ENCODE measurements at regions not wholly inside any gene's neighbourhood (a gene's known extent, or its start where the extent isn't known, plus 50 kb on each side); places are given as distances from the start of the nearest gene placed in this dataset.

GRCh38 chr6:130672153-130672552 is 155.1 kb upstream of the SMLR1 start:
- H3K4me3 ChIP-seq (replicated peaks in 1 of 3; ENCODE audit: insufficient read depth in 1 of 3, low read depth in 1 of 3, low read length in 3 of 3), result no peak overlapping the region
- DNase-seq (ENCODE audit: low read depth, low spot score), result no peak
- H3K9ac ChIP-seq (replicated peaks; ENCODE audit: extremely low read depth, insufficient read depth, low read length), result no peak overlapping the region
- no peaks in the 10 kb centered on the region for H3K9me3 ChIP-seq (replicated peaks; ENCODE audit: control insufficient read depth, insufficient read depth, low read length)
- H3K27me3 ChIP-seq (ENCODE audit: control insufficient read depth in 2 of 2, insufficient read depth in 2 of 2, low read length in 2 of 2), result no peaks in the 10 kb centered on the region
- H3K4me1 ChIP-seq (ENCODE audit: control insufficient read depth, extremely low read depth, insufficient read depth, low read length), result peaks cover 4% of the 10 kb centered on the region
- no peak for FAIRE-seq
- H4K20me1 ChIP-seq (replicated peaks; ENCODE audit: control insufficient read depth, extremely low read depth, insufficient read depth, low read length), result no peaks in the 10 kb centered on the region
- intact Hi-C loops (cut with micrococcal nuclease), result no loop called here
- dilution Hi-C loops (cut with MboI; ENCODE audit: extremely low pct_ligation_motif_present, low sequenced_read_pairs), result no loop called here
- no peaks in the 10 kb centered on the region for H3K79me2 ChIP-seq (ENCODE audit: control insufficient read depth, insufficient read depth, low read length)
- ChIA-PET POLR2A (no interaction called here), CTCF (no interaction called here)
- H3K4me2 ChIP-seq (ENCODE audit: insufficient read depth, low read length), result no peak overlapping the region
- H3K9me1 ChIP-seq (replicated peaks; ENCODE audit: control insufficient read depth, extremely low read depth, insufficient read depth, low read length), result peaks cover 2% of the 10 kb centered on the region
- H3K27ac ChIP-seq (ENCODE audit: insufficient read depth, low read depth, low read length), result no peak overlapping the region
- H3K36me3 ChIP-seq (ENCODE audit: control insufficient read depth in 2 of 2, extremely low read depth in 1 of 2, insufficient read depth in 2 of 2, low read length in 2 of 2), result no peaks in the 10 kb centered on the region
- no TSS peak for BruUV-seq (replicated peaks)
- H2AFZ ChIP-seq (ENCODE audit: low read depth, low read length), result no peak overlapping the region
- TF ChIP-seq CTCF (IDR thresholded peaks at IDR 0.05; ENCODE audit: extremely low read depth in 1 of 2, insufficient read depth in 1 of 2, low read depth in 1 of 2, low read length in 2 of 2), result no peak
- TF ChIP-seq JUN (IDR thresholded peaks at IDR 0.05; ENCODE audit: borderline replicate concordance, insufficient read depth, insufficient read length, low read depth), result no peak

- dilution Hi-C loops (cut with MboI; ENCODE audit: extremely low pct_ligation_motif_present, low sequenced_read_pairs), result no loop called here
- Histone ChIP-seq H4K20me1 (replicated peaks; ENCODE audit: control insufficient read depth, extremely low read depth, insufficient read depth, low read length) (no peaks in the 10 kb centered on the region), H3K36me3 (ENCODE audit: control insufficient read depth in 2 of 2, extremely low read depth in 1 of 2, insufficient read depth in 2 of 2, low read length in 2 of 2) (no peaks in the 10 kb centered on the region), H2AFZ (ENCODE audit: low read depth, low read length) (no peak overlapping the region), H3K4me2 (ENCODE audit: insufficient read depth, low read length) (no peak overlapping the region), H3K4me1 (ENCODE audit: control insufficient read depth, extremely low read depth, insufficient read depth, low read length) (peaks cover 4% of the 10 kb centered on the region), H3K27ac (ENCODE audit: insufficient read depth, low read depth, low read length) (no peak overlapping the region), H3K9me1 (replicated peaks; ENCODE audit: control insufficient read depth, extremely low read depth, insufficient read depth, low read length) (peaks cover 2% of the 10 kb centered on the region), H3K4me3 (replicated peaks in 1 of 3; ENCODE audit: insufficient read depth in 1 of 3, low read depth in 1 of 3, low read length in 3 of 3) (no peak overlapping the region), H3K9me3 (replicated peaks; ENCODE audit: control insufficient read depth, insufficient read depth, low read length) (no peaks in the 10 kb centered on the region), H3K9ac (replicated peaks; ENCODE audit: extremely low read depth, insufficient read depth, low read length) (no peak overlapping the region), H3K27me3 (ENCODE audit: control insufficient read depth in 2 of 2, insufficient read depth in 2 of 2, low read length in 2 of 2) (no peaks in the 10 kb centered on the region), H3K79me2 (ENCODE audit: control insufficient read depth, insufficient read depth, low read length) (no peaks in the 10 kb centered on the region)
- intact Hi-C loops (cut with micrococcal nuclease), result no loop called here
- POLR2A ChIA-PET, result no interaction called here
- no TSS peak for BruUV-seq (replicated peaks)
- no peak for TF ChIP-seq JUN (IDR thresholded peaks at IDR 0.05; ENCODE audit: borderline replicate concordance, insufficient read depth, insufficient read length, low read depth)
- TF ChIP-seq MYC (IDR thresholded peaks at IDR 0.05; ENCODE audit: low read depth, low read length), result no peak
- no peak for TF ChIP-seq POLR2A (IDR thresholded peaks at IDR 0.05; ENCODE audit: low read depth, low read length)
- TF ChIP-seq CTCF (IDR thresholded peaks at IDR 0.05; ENCODE audit: extremely low read depth in 1 of 2, insufficient read depth in 1 of 2, low read depth in 1 of 2, low read length in 2 of 2), result no peak
- TF ChIP-seq FOS (IDR thresholded peaks at IDR 0.05; ENCODE audit: borderline replicate concordance, insufficient read depth, low read length), result no peak
- no peak for TF ChIP-seq POLR2AphosphoS5 (IDR thresholded peaks at IDR 0.05; ENCODE audit: insufficient read depth, low read depth, low read length)
- no peak for TF ChIP-seq GATA2 (IDR thresholded peaks at IDR 0.05; ENCODE audit: insufficient read depth, insufficient read length, low read depth, low read length)
- TF ChIP-seq EZH2 (IDR thresholded peaks at IDR 0.05; ENCODE audit: borderline replicate concordance, low read depth, low read length, severe bottlenecking), result no peak
- no peak for TF ChIP-seq MAX (IDR thresholded peaks at IDR 0.05; ENCODE audit: insufficient read depth, insufficient read length)
- DNase-seq (ENCODE audit: low read depth, low spot score) (peak; percentile 35), FAIRE-seq (no peak)
- CTCF ChIA-PET, result interaction anchor here (1.0 to 2.6 kb wide), 3 partner anchors 8 to 380 kb away, joined by 3 to 17 read pairs (median 4); no protein-coding TSS in a partner anchor
Measured at GRCh38 chr6:130674604-130675003, 152.6 kb upstream of the SMLR1 start.

All from endothelial cell of umbilical vein (primary cell).